Stimulated activated CD8-positive, alpha-beta memory T cell treated with anti-CD3 and anti-CD28 coated beads, Interleukin-4, amount 100 ng/mL, for 24 hours (primary cell): ENCODE measurements at regions not wholly inside any gene's neighbourhood (a gene's known extent, or its start where the extent isn't known, plus 50 kb on each side); places are given as distances from the start of the nearest gene placed in this dataset.

ENCODE experiments used
- DNase-seq: peaks from one replicate; pipeline ENCODE4 v3.0.0-alpha.2; 2020; ENCODE audit warnings: low read depth

DNA sequence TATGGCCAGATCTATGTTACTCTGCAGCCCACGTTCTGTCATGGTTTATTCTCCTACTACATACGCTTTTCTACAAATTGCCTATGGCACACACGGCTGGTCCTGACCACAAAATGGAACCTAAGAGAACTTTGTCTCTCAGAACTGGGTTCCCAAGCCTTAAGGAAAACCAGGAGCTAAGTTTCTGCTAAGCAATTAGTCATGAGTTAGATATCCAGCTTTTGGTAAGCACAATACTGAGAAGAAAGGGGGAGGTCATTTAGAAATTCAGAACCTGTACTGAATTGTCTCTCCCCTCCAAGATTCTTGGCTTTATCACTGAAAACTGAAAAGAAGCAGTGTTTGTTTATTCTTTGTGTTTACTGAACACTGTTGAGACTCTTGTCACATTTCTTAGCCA lies 283.5 kb upstream of the TANK start:
- DNase-seq = no peak

DNA sequence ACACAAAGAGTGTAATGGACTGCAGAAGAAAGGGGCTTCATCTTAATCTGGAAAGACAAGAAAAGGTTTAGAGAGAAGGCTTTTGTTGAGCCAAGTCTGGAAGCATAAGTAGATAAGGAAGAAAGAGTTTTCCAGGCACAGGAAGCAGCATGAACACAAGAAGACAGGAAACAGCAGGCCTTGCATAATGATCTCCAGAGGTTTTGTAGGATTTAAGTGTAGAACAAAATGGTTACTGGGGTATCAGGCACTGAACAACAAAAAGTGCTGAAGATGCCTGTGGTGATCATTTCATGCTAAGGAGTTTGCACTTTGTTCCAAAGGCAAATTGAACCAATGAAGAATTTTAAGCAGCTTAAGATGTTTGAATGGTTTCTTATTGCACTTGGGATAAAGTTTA lies 281.6 kb upstream of the TANK start:
- no peak for DNase-seq

DNA sequence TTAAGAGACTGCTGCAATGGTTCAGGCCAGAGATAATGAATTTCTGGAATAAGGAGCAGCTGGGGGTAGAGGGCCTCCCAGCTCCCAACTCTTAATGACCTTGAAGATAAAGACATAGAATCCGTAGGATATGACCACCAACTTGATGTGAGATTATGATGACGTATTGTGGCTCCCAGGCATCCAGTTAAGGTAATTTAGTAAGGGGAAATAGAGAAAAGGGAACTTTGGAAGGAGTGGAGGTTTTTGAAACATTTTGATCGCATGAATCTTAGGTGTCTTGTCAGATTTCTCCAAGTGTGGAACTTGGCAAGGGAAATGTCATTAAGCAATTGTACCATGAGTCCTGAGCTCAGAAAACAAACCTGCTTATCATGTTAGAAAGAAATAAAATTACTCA lies 277.3 kb upstream of the TANK start:
- DNase-seq = no peak

DNA sequence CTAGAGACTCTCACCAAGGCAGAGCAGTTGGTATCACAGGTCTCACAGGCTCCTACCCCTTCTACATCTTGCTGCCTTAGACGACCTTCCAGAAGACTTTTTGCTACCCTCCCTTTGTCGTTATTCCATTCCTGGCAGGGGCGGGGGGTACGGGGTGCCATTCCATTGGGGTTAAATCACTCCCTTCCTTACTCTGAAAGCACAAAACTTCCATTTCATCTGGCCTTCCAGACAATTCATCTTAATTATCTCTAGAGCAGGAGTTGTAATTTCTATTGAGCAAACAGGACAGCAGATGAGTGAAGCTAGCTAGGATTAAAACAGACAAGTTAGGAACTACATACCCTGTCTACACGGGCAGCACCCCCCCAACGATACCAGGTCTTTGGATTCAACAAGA lies 276.2 kb upstream of the TANK start:
- DNase-seq = no peak

DNA sequence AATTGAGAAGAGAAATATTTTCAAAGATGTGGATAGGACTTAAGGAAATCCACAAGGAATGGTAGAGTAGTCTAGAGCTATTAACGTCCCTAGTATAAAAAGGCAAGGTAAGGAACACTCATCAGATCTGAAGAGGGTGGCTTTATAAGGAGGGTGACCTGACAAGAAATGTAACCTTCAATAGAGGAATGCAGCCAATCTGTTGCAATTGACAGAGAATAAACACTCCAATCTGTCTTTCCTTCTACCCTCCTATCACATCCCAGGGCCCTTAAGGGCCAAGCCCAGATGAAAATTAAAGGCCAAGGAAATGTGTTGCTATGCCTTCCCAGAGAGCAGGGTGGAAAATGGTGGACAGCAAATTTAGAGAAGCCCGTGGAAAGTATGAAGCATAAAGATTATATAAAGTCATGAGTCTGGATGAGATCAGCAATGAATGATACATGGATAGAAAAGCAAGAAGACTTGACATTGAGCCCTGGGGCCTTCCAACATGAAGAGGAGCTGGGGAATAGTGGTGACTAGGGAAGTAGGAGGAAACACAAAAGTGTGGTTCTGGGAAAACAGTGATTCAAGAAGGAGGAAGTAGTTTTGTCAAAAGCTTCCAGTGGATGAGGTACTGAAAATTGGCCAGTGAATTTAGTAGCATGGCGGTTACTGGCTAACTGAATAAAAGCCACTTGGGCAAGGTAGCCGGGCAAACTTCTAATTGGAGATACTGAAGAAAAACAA lies 270.6 kb upstream of the TANK start:
- no peak for DNase-seq

DNA sequence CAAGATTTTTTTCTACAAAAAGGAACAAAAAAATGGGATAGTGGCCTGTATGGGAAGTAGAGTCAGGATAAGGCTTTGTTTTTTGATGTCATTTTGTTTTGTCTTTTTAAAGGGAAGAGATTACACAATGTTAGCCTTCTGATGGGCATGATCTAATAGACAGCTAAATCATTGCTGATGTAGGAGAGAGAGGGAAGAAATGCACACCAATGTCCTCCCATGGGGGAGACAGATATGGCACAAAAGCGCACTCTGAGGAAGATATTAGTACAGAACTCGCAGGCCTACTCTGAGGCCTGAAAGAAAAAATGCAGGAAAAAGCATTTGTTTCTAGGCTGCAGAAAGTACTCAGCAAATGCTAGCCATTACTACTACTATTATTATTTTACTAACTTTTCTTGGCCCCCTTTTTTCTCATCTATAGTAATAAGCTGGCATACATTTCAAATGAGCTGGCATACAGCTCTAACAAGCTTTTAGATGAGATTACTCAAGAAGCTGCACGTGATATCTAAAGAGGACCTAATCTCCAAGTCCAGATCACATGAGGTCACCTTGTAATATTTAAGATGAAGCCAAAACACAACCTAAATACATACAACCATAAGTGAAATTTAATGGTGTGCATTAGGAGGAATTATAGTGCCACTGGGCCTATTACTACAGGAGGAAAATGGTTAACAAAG lies 269.4 kb upstream of the TANK start:
- DNase-seq = no peak

DNA sequence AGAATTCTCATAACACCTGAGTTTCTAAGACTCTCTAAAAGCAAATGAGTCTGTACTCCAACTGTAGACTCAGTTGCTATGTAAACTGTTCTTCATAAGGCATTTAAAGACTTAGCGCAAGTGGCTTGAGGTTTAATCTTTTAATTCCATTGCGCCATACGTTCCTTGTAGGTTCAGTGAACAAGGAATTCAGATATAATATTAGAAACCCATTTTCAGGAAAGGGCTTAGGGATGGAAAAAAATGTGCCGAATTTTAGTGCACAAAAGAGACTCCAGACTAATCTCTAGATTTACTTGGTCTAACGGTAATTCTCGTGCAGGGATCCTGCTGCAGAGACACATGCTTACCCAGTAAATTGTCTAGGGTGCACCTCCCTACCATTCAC lies 268.9 kb upstream of the TANK start:
- DNase-seq = no peak

DNA sequence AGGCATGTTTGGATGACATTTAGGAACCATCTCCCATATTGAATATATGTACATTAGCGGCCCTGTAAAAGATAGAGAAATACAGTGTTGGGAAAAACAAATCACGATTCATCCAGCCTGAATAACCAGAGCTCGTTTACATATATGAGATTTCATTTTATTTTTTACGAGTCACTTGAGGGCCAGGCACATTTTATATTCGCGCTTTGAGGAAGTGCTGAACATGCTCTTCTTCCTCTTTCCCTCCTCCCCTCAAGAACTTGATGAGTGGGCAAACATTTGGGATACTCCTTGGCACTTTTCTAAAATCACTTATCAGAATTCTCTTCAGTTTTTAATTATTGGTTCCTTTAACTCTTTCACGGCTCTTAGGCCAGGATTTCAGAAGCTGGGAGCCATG lies 268.0 kb upstream of the TANK start:
- no peak for DNase-seq

DNA sequence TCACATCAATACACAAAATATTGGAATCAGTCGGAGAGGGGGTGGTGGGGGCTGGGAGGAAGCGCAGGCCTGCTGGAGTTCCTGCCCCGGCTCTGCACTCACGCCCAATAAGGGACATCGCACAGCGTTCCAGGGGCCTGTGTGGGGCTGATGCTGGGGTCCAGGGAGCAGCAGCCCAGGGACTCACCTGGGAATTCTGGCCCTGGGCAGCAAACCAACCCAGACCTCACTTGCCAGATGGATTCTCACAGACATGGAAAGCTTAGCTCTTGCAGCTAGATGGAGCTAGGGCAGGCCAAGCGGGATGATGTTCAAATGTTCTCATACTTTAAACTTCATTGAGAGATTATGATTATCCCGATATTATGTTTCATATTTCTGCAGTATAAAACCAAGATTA lies 266.6 kb upstream of the TANK start:
- no peak for DNase-seq

DNA sequence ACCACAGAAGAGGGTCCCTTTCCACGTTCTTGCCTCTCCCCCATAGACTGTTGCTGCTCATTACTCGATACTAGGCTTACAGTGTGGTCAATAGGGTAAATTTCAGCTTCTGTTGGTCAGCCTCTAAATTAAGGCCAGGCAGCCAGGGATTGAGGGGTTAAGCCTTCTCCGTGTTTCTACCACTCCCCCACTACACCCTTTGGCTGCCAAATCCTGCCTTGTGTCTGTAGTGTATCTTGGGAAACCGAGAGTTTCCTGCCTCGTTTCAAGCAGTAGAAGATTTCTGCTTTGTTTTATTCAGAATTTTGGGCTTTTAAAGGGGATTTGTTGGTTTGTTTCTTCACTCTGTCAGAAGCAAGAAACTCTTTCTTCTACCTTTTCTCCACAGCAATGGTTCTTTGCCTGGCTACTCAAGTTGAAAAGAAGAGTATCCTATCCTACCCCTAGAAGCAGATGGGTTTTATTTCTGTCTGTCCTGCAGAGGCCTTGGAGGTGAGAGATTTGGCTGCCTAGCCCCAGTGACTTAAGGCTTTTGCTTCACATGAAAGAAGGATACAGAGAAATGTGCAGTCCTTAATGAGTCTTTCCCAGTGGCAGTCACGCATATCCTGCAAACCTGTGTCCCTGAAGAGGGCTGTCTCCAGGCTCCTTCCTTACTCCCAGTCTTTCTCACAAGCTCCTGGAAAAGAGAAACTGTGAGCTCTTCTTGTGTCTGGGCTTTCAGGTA lies 261.5 kb upstream of the TANK start:
- no peak for DNase-seq

DNA sequence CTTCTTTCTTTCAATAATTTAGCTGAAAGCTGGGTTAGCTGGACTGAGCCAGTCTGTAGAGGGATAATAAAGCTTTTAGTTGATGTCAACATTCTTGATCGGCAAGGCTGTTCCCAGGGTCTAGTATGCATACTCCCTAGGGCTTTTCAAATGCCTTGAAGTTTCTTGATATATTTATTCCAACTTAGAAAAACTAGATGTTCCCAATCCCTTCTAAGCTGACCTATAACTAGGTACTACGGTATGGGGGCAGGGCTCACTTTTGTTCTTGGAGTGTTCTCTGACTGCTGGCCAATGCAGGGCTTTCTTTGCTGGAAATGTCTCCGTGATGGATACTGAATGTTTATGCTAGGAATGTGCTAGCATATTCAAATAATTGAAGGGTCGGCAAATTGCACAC lies 258.6 kb upstream of the TANK start:
- no peak for DNase-seq

DNA sequence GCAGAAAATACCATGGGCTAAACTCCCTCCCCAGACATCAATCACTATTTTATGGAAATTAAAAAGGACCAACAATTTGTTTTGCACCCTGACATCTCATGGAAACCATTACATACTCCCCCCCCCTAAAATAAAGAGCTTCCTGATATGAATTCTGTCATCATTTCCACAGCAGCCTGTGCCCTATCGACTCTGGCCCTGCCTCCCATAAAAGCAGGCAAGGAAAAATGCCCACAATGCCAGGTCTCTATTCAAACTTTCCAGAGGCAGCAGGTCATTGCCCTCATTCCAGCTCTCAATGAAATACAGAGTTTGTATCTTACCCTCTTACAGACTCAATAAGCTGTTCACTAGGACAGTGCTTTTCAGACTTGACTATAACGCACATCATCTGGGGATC lies 254.4 kb upstream of the TANK start:
- DNase-seq = no peak

DNA sequence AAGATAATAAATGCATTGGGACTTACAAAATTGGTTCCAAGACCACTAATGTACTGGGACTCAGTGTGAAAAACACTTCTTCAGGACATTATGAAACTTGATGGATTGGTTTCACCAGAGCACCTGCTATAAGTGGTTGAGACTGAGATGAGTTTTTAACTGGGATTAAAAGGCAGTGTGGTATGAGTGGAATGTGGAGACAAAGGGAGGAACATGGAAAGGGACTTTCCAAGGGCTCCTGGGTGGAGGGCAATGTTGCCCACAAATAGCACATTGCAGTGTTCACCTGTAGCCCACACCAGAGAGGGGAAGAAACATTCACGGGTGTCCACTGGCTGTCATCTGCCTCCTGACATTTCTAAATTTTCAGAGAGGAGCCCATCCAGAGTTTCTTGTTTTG lies 253.3 kb upstream of the TANK start:
- DNase-seq = no peak

DNA sequence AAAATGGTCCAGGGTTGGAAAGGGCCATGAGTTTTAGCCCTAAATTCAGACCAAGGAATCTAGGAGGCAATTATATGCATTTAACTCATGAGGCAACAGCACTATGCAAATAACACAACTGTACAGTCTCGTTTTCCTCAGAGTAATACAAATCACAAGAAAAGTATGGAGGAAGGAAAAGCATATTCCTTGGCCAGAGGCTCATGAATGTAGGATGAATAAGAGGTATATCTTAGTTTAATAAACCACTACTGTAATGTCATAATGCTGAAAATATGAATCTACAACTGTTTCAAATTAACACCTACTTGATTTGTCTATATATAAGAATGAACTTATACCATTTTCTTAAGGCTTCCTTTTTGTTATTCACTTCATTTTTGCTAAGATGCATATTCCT lies 252.5 kb upstream of the TANK start:
- no peak for DNase-seq

DNA sequence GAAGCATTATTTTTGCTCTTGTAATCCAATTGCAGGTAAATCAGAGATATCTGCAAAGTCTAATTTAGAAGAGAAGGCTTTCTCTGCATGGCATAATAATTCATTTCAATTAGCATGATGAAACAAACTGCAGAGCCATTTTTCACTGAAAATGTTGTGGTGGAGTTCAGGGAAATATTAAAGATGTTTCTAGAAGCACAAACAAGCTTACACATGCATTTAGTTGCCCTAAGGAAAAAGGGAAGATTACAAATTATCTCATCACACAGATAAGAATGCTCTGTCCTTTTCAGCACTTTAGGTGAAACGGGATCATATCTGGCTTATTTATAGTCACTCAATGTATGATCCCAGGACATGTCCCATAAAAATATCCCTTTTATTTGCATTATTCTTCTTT lies 252.1 kb upstream of the TANK start:
- DNase-seq = no peak

DNA sequence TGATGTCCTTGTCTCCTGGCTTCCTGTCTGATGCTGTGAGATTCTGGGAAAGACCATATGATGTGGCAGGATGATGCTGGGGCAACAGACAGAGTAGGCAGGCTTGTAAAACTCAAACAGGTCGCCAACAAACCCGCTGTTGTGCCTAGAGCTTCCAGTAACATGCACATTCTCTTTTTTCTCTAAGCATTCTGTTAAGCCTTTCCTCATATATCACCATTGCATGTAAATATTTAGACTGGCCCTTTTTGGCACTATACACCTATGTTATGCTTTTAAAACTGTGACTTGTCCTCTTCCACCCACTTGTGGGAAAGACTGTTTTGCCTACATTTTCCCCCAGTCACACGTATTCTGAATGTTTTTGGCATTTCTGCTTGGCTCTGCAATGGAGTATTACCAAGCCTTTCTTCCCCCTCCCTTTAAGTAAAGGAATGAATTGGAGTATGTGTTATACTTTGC lies 250.4 kb upstream of the TANK start:
- no peak for DNase-seq

DNA sequence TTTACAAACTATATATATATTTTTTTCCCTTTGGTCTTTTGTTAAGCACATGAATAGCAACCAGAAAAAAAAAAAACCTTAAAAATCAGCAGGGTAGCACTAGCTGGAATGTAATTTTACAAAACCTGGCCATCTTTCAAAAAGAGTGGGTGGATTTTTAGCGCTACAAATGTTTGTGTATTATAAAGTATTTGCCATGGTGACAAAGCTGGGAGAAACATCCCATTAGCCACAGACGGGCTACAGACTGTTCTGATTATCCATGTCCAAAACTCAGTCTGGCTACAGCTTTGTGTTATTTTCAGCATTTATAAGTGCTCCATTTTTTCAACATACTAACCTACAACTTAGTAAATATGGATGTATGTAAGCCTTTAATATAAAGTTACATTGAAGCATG lies 249.5 kb upstream of the TANK start:
- no peak for DNase-seq

DNA sequence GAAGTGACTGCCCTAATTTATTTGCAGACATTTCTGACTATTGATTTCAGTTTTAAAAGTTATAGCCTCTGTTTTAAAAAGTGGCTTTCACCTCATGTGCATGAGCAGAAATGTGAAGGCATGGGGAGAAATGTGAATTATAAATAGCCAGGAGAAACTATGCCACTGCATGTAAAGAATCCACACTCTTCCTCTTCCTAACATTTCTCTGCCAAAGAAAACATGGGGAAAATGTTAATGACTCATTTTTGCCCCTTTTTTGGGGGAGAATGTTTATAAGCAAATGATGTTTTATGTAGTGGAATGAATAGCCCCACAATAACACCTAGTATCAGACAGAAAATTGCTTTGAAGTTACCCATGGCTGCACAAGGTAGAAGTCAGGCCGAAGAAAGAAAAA lies 249.0 kb upstream of the TANK start:
- DNase-seq = no peak

DNA sequence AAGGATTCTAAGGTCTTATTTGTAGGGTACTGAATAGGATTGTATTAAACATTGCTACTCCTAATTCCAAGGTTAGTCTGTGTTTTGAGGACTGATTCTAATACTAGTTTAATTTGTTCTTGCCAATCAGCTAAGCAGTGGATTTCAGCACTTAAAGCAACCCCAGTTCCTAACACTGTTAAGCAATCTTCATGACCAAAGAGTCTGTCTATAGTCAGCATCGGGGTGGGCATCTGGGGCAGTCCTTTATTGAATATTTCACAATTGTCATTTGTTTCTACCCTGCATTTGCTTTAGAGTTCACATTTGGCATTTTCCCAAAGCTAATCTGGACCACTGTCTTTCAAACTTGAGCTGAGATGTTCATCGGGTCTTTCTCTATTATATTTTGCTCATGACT lies 248.0 kb upstream of the TANK start:
- no peak for DNase-seq

DNA sequence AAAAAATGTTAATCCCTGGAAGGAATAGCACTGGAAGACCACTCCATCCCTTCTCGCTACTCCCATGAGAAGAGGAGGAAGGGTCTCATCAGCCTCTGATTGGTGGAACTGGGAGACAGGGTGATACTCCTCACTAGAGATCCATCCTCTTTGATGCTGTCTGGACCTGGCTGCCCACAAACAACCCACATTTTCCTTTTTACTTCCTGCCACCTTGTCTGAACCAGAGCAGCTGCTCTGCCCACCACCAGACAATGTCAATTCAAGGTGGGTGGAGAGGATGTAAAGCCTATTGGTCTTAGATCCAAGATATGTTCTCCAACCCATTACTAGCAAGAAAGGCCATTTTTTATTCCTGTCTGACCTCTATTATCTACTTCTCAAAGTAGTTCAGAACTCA lies 246.9 kb upstream of the TANK start:
- no peak for DNase-seq

DNA sequence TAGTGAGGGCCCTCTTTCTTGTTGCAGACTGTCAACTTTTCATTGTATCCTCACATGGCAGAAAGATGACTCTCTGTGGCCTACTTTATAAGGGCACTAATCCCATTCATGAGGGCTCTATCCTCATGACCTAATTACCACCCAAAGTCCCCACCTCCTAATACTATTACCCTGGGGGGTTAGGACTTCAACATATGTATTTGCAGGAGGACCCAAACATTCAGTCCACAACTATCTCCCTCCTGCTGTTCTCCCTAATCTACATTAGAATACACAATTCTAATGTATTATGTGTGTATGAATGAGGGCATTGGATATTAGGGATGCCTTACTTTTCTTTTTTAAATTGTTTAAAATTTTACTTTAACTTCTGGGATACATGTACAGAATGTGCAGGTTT lies 246.0 kb upstream of the TANK start:
- DNase-seq = no peak

DNA sequence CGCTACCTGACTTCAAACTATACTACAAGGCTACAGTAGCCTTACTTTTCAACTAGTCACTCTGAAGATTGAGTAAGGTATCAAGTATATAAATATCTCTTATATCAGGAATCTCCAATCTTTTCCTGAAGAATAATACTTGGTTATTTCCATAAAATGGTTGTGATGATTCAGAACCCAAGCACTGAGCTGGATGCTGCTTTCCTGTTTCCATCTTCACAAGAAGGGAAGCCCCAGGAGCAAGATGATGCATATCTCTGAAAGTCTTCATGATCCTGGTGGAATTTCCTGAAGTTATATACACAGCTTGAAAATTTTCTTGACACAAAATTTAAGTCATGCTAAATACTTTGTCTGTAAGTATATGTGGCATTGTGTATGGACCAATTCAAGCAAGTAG lies 243.9 kb upstream of the TANK start:
- no peak for DNase-seq

DNA sequence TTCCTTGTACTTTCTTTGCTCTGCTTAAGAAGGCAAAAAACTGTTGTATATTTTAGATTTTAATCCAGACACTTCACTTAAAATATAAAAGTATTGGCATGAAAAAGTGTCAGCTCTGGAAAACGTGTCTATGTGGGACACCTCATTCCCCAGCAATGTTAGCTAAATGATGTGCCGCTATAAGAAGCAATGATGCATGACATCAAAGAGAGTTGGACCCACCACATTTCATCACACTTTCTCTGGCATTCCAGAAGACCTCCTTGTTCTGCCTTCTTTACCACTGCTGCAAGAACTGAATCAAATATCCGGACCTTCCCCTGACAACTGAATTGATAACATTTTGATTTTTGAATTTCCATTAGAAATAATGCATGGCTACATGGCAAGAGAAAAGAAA lies 242.4 kb upstream of the TANK start:
- DNase-seq = no peak
